ENCODE measurements at regions not wholly inside any gene's neighbourhood (a gene's known extent, or its start where the extent isn't known, plus 50 kb on each side); places are given as distances from the start of the nearest gene placed in this dataset.

- H3K9me3 Mint-ChIP-seq (ENCODE audit: low read depth), result no peaks in the 10 kb centered on the region
- no peaks in the 10 kb centered on the region for H3K27me3 Mint-ChIP-seq
- peaks cover 20% of the 10 kb centered on the region for H3K4me1 Mint-ChIP-seq (ENCODE audit: low read depth)
- no peak overlapping the region for H3K27ac Mint-ChIP-seq
- no peaks in the 10 kb centered on the region for H3K36me3 Mint-ChIP-seq (ENCODE audit: insufficient read depth)
- DNase-seq (ENCODE audit: low spot score, unreplicated experiment), result no peak
- TF ChIP-seq, protein P1, sequence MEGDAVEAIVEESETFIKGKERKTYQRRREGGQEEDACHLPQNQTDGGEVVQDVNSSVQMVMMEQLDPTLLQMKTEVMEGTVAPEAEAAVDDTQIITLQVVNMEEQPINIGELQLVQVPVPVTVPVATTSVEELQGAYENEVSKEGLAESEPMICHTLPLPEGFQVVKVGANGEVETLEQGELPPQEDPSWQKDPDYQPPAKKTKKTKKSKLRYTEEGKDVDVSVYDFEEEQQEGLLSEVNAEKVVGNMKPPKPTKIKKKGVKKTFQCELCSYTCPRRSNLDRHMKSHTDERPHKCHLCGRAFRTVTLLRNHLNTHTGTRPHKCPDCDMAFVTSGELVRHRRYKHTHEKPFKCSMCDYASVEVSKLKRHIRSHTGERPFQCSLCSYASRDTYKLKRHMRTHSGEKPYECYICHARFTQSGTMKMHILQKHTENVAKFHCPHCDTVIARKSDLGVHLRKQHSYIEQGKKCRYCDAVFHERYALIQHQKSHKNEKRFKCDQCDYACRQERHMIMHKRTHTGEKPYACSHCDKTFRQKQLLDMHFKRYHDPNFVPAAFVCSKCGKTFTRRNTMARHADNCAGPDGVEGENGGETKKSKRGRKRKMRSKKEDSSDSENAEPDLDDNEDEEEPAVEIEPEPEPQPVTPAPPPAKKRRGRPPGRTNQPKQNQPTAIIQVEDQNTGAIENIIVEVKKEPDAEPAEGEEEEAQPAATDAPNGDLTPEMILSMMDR (IDR thresholded peaks at IDR 0.05; ENCODE audit: unreplicated experiment), result no peak
- H3K4me3 Mint-ChIP-seq (ENCODE audit: low read depth), result no peak overlapping the region
Observed at GRCh38 chr5:126355940-126356339, 67.3 kb upstream of the GRAMD2B start.

DNA sequence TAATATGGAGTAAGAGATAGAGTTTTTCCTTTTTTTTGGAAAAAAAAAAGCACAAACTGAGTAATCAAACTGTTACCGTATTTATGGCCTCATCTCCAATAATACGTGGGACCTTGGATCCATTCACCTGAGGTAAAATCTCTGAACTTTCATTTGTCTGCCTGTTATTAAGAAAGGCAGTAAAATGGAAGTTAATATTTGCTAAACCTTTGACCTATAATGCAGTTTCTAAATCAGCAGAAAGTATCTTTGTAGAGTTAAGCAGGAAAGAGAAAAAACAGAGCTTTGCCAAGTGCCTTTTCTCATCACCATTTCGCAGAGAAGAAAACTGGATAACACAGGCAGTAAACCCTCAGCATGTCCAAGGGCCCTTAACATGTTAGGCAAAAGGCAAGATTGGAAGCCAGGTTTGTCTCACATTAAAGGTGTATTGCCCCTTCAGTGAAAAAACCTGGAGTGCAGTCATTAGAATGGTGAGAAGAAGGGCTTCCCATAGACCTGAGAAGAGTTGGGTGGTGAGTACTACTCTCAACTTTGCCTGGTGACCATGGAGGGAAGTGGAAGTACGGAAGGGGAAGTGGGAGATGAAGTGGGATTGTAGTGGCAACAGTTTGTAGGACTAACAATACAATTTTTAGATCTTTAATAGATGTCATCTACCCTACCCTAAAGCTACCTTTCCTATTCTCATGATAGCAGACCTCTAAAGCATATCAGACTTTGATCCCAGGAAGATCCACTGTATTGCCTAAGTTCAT, 65.4 kb upstream of the GRAMD2B start:
- no peaks in the 10 kb centered on the region for H3K36me3 Mint-ChIP-seq (ENCODE audit: insufficient read depth)
- no peaks in the 10 kb centered on the region for H3K9me3 Mint-ChIP-seq (ENCODE audit: low read depth)
- DNase-seq (ENCODE audit: low spot score, unreplicated experiment), result no peak
- no peak overlapping the region for H3K27ac Mint-ChIP-seq
- no peak overlapping the region for H3K4me3 Mint-ChIP-seq (ENCODE audit: low read depth)
- H3K27me3 Mint-ChIP-seq, result no peaks in the 10 kb centered on the region
- TF ChIP-seq, protein P1 (IDR thresholded peaks at IDR 0.05; ENCODE audit: unreplicated experiment), result no peak
- peaks cover 13% of the 10 kb centered on the region for H3K4me1 Mint-ChIP-seq (ENCODE audit: low read depth)

GRCh38 chr5:126358525-126358924, 64.7 kb upstream of the GRAMD2B start:
- DNase-seq (ENCODE audit: low spot score, unreplicated experiment), result no peak
- H3K36me3 Mint-ChIP-seq (ENCODE audit: insufficient read depth), result no peaks in the 10 kb centered on the region
- no peak overlapping the region for H3K4me3 Mint-ChIP-seq (ENCODE audit: low read depth)
- H3K4me1 Mint-ChIP-seq (ENCODE audit: low read depth), result peaks cover 8% of the 10 kb centered on the region
- no peak overlapping the region for H3K27ac Mint-ChIP-seq
- TF ChIP-seq, protein P1 (IDR thresholded peaks at IDR 0.05; ENCODE audit: unreplicated experiment), result no peak
- H3K27me3 Mint-ChIP-seq, result no peaks in the 10 kb centered on the region
- peaks cover 1% of the 10 kb centered on the region for H3K9me3 Mint-ChIP-seq (ENCODE audit: low read depth)

- Mint-ChIP-seq H3K27ac (no peak overlapping the region), H3K36me3 (ENCODE audit: insufficient read depth) (no peaks in the 10 kb centered on the region), H3K4me1 (ENCODE audit: low read depth) (peaks cover 13% of the 10 kb centered on the region), H3K27me3 (no peaks in the 10 kb centered on the region), H3K9me3 (ENCODE audit: low read depth) (peaks cover 4% of the 10 kb centered on the region), H3K4me3 (ENCODE audit: low read depth) (no peak overlapping the region)
- TF ChIP-seq, protein P1 (IDR thresholded peaks at IDR 0.05; ENCODE audit: unreplicated experiment), result no peak
- no peak for DNase-seq (ENCODE audit: low spot score, unreplicated experiment)
Observed at GRCh38 chr5:126359884-126360283, 63.3 kb upstream of the GRAMD2B start.

- peaks cover 4% of the 10 kb centered on the region for H3K9me3 Mint-ChIP-seq (ENCODE audit: low read depth)
- H3K4me3 Mint-ChIP-seq (ENCODE audit: low read depth), result no peak overlapping the region
- no peak overlapping the region for H3K27ac Mint-ChIP-seq
- no peaks in the 10 kb centered on the region for H3K36me3 Mint-ChIP-seq (ENCODE audit: insufficient read depth)
- DNase-seq (ENCODE audit: low spot score, unreplicated experiment), result no peak
- no peaks in the 10 kb centered on the region for H3K27me3 Mint-ChIP-seq
- TF ChIP-seq, protein P1 (IDR thresholded peaks at IDR 0.05; ENCODE audit: unreplicated experiment), result no peak
- H3K4me1 Mint-ChIP-seq (ENCODE audit: low read depth), result peaks cover 17% of the 10 kb centered on the region
Observed at GRCh38 chr5:126360467-126360866, 62.7 kb upstream of the GRAMD2B start.
